Osteoblast (primary cell): ENCODE measurements at regions not wholly inside any gene's neighbourhood (a gene's known extent, or its start where the extent isn't known, plus 50 kb on each side); places are given as distances from the start of the nearest gene placed in this dataset.

ENCODE experiments used
- DNase-seq: peaks from one replicate; pipeline ENCODE4 v3.0.0; 2011; ENCODE audit warnings: low spot score, mixed read lengths; ENCODE audit not compliant: insufficient read length; ENCODE audit errors: missing footprints
- H2AFZ ChIP-seq: 2 replicates; pipeline ENCODE4 v1.6.0; 2011; ENCODE audit warnings: mild to moderate bottlenecking, low read length
- H3K27ac ChIP-seq: 2 replicates; pipeline ENCODE4 v1.5.1; 2011; ENCODE audit warnings: mild to moderate bottlenecking, low read depth, low read length, moderate library complexity
- H3K27me3 ChIP-seq: 2 replicates; pipeline ENCODE4 v1.6.0; 2012; ENCODE audit warnings: mild to moderate bottlenecking, control low read depth, inconsistent platforms, low read length, moderate library complexity; ENCODE audit not compliant: insufficient read depth
- H3K36me3 ChIP-seq: 2 replicates; pipeline ENCODE4 v1.5.1; 2011; ENCODE audit warnings: mild to moderate bottlenecking, low read length, control low read depth, moderate library complexity; ENCODE audit not compliant: insufficient read depth
- H3K4me1 ChIP-seq: 2 replicates; pipeline ENCODE4 v1.5.1; 2011; ENCODE audit warnings: mild to moderate bottlenecking, low read length, control low read depth, moderate library complexity; ENCODE audit not compliant: insufficient read depth
- H3K4me2 ChIP-seq: 2 replicates; pipeline ENCODE4 v1.6.0; 2011; ENCODE audit warnings: mild to moderate bottlenecking, low read length; ENCODE audit not compliant: insufficient read depth
- H3K4me3 ChIP-seq: fragments of 200-600 bp; sonication (generic); 3 replicates; pipeline ENCODE4 v1.5.1; 2012; ENCODE audit warnings: mild to moderate bottlenecking, low read length, inconsistent platforms; ENCODE audit not compliant: insufficient read depth
- H3K79me2 ChIP-seq: 2 replicates; pipeline ENCODE4 v1.6.0; 2012; ENCODE audit warnings: mild to moderate bottlenecking, low read length, control low read depth, inconsistent platforms; ENCODE audit not compliant: insufficient read depth
- H3K9me3 ChIP-seq: 2 replicates; pipeline ENCODE4 v1.5.1; 2011; ENCODE audit warnings: low read depth, low read length, control low read depth
- H4K20me1 ChIP-seq: 2 replicates; pipeline ENCODE4 v1.6.0; 2012; ENCODE audit warnings: mild to moderate bottlenecking, low read length, control low read depth; ENCODE audit not compliant: insufficient read depth
- TF ChIP-seq, protein P1 (sequence below): IDR thresholded peaks from 2 replicates; pipeline ENCODE4 v1.5.1; 2011; ENCODE audit warnings: mild to moderate bottlenecking, low read depth, low read length, moderate library complexity; ENCODE audit errors: extremely low read depth

DNA sequence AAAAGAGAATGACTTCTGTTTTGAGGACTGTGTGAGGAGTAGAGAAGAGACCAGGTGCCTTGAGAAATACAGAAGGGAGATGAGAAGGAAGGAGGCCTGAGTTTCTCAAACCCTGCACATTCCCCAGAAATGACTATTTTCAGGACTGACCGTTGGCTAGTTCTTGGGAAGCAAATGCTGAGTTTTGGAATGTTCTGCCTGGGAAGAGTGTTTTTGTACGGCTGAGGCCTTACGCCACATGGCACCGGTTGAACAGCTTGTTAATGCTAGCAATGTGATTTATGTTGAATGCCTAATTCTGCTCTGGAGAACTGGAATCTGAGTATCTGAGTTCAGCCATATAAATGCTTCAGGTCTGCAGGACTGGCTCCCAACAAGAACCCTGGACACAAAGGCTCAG, 152.7 kb upstream of the ADAMTS16 start:
- H2AFZ ChIP-seq, result no peak overlapping the region
- no peaks in the 10 kb centered on the region for H3K79me2 ChIP-seq
- no peaks in the 10 kb centered on the region for H3K36me3 ChIP-seq
- DNase-seq, result no peak
- TF ChIP-seq, protein P1, sequence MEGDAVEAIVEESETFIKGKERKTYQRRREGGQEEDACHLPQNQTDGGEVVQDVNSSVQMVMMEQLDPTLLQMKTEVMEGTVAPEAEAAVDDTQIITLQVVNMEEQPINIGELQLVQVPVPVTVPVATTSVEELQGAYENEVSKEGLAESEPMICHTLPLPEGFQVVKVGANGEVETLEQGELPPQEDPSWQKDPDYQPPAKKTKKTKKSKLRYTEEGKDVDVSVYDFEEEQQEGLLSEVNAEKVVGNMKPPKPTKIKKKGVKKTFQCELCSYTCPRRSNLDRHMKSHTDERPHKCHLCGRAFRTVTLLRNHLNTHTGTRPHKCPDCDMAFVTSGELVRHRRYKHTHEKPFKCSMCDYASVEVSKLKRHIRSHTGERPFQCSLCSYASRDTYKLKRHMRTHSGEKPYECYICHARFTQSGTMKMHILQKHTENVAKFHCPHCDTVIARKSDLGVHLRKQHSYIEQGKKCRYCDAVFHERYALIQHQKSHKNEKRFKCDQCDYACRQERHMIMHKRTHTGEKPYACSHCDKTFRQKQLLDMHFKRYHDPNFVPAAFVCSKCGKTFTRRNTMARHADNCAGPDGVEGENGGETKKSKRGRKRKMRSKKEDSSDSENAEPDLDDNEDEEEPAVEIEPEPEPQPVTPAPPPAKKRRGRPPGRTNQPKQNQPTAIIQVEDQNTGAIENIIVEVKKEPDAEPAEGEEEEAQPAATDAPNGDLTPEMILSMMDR, result no peak
- no peak overlapping the region for H3K27ac ChIP-seq
- H3K27me3 ChIP-seq, result no peaks in the 10 kb centered on the region
- H3K4me3 ChIP-seq, result no peak overlapping the region
- H3K4me1 ChIP-seq, result no peaks in the 10 kb centered on the region
- H3K9me3 ChIP-seq, result no peaks in the 10 kb centered on the region
- no peaks in the 10 kb centered on the region for H4K20me1 ChIP-seq
- no peak overlapping the region for H3K4me2 ChIP-seq

DNA sequence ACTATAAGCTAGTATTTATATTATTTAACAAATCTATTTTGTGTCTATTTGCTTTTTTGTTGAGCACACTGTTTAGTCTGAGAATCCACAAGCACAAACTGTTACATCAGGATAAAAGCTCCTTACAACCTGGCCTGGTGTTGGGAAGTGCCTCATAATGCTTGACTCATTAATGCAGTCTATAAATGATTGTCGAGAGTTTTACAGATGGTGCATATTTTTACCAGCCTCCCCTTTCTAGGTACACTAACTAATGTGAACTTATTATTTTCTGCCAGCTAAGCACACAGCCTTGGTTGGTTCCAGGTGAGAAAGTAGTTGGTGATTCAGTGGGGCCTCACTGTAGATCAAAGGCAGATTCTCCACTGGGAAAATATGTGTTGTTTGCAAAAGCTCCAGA, 151.0 kb upstream of the ADAMTS16 start:
- no peaks in the 10 kb centered on the region for H3K36me3 ChIP-seq
- H4K20me1 ChIP-seq, result no peaks in the 10 kb centered on the region
- no peak overlapping the region for H3K27ac ChIP-seq
- H3K4me1 ChIP-seq, result no peaks in the 10 kb centered on the region
- H3K79me2 ChIP-seq, result no peaks in the 10 kb centered on the region
- H2AFZ ChIP-seq, result no peak overlapping the region
- TF ChIP-seq, protein P1, result no peak
- H3K27me3 ChIP-seq, result peaks cover 3% of the 10 kb centered on the region
- no peak overlapping the region for H3K4me2 ChIP-seq
- no peak overlapping the region for H3K4me3 ChIP-seq
- no peaks in the 10 kb centered on the region for H3K9me3 ChIP-seq
- DNase-seq, result no peak

- H3K27ac ChIP-seq, result no peak overlapping the region
- no peaks in the 10 kb centered on the region for H4K20me1 ChIP-seq
- no peak overlapping the region for H3K4me3 ChIP-seq
- H3K9me3 ChIP-seq, result no peaks in the 10 kb centered on the region
- H2AFZ ChIP-seq, result no peak overlapping the region
- H3K36me3 ChIP-seq, result no peaks in the 10 kb centered on the region
- H3K4me2 ChIP-seq, result no peak overlapping the region
- DNase-seq, result no peak
- H3K4me1 ChIP-seq, result peaks cover under 1% of the 10 kb centered on the region
- TF ChIP-seq, protein P1, result no peak
- H3K79me2 ChIP-seq, result no peaks in the 10 kb centered on the region
- H3K27me3 ChIP-seq, result peaks cover 3% of the 10 kb centered on the region
These were observed 150.1 kb upstream of the ADAMTS16 start for GRCh38 chr5:4990017-4990416.

DNA sequence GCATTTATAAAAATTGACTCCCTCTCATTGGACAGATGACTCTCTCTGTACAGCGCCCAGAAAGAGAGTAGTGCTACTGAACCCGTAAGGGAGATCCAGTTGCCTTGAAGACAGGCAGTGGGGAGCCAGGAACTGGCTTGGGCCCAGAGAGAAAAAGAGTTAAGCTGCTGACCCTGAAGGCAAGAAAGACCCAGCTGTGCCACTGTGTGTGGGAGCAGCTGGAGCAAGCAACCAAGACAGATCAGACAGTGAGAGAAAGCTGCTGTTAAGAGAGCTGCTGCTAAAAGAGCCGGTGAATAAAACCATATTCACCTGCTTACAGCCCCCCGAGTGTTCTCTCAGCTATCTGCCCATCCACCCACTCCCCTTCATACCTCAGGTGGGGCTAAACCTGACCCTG, 149.7 kb upstream of the ADAMTS16 start:
- Histone ChIP-seq H3K36me3 (no peaks in the 10 kb centered on the region), H3K79me2 (no peaks in the 10 kb centered on the region), H3K4me3 (no peak overlapping the region), H3K4me2 (no peak overlapping the region), H3K4me1 (peaks cover 3% of the 10 kb centered on the region), H3K9me3 (no peaks in the 10 kb centered on the region), H3K27ac (no peak overlapping the region), H2AFZ (no peak overlapping the region), H3K27me3 (peaks cover 3% of the 10 kb centered on the region), H4K20me1 (no peaks in the 10 kb centered on the region)
- DNase-seq, result peak; percentile 6
- TF ChIP-seq, protein P1, result no peak
